ENCODE measurements at regions not wholly inside any gene's neighbourhood (a gene's known extent, or its start where the extent isn't known, plus 50 kb on each side); places are given as distances from the start of the nearest gene placed in this dataset.
"Not testable (repeated sequence)": the region's sequence is repeated elsewhere in the genome, so short reads cannot be mapped to it uniquely, and the experiment has no call there.

- not testable (repeated sequence) for DNase-seq (ENCODE audit: low read depth in 2 of 2, low spot score in 1 of 2)
These were observed 93.2 kb upstream of the RPH3AL start, which contains the start of gene RFLNB for GRCh38 chr17:445839-446238. Gene RFLNB (minus strand): TSS chr17:445939.

GRCh38 chr17:444879-445454 lies 92.4 kb upstream of the RPH3AL start:
- no peak for DNase-seq (ENCODE audit: low read depth in 2 of 2, low spot score in 1 of 2)

DNA sequence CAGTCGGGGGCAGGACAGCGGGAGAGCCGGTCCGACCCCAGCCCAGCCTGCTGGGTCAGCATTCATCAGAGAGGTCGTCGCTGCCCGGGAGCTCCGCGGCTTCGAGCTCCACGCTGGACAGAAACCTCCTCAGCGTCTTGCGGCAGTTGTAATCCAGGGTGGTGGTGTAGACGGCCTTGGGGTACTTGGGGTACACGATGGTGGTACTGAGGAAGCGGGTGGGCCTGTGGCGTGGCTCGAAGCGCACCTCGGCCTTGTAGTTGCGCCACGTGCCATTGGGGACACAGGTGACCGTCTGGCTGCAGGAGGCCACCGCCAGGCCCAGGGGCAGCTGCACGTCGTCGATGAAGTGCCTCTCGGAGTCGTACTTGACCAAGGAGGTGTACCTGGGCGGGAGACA lies 90.5 kb upstream of the RPH3AL start:
- no peak for DNase-seq (ENCODE audit: low read depth in 2 of 2, low spot score in 1 of 2)

DNA sequence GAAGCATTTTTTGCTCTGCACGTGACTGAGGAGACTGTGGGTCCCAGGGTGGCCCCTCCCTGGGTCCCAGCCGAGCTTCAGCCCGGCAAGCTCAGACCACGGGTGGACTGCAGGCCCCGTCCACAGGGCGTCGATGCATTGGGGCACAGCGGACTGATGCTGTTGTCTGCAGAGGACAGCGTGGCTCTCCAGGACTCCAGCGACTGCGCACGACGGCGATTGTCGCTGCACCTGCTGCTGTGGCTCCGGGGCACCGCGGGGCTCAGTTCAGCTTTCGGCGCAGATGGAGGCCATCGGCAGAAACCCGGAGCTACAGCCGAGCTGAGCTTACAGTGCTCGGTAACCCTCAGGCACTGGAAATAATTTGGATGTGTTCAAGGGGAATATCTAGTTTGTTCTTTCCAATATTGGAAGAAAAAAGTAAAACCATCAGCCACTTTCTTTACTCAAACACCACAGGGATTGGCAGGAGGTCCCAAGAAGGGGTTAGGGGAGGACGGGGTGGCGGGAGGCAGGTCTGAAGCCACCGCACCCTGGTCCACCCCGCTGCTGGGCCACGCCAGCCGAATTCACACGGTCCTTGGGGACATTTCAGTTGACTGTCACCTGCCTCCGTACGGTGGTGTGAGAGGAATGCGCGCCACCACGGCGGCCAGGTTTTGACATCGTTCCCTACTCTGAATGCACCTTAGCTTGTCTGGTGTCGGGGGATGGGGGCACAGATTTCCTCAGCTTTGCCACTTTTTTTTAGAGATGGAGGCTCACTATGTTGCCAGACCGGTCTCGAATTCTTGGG lies 88.7 kb upstream of the RPH3AL start:
- DNase-seq (ENCODE audit: low read depth in 2 of 2, low spot score in 1 of 2): no peak

GRCh38 chr17:438191-438590 lies 85.6 kb upstream of the RPH3AL start:
- no peak for DNase-seq (ENCODE audit: low read depth in 2 of 2, low spot score in 1 of 2)

DNA sequence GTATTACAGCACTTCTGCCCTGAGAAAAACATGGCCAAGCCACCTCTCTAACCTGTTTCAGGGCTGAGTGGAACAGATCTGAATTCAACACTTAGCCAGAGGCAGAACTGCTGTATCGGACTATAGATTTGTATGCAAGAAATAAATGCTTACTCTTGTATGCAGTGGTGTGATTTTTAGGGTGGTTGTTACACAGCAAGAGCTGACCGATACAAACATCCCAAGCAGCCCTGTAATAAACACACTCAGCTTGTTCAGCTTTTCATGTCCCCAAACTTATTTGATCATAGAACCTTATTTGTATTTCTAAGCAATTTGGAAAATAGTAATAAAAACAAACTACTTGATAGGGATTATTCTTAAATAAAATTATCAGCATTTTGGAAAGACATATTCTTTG lies 84.9 kb upstream of the RPH3AL start:
- DNase-seq (ENCODE audit: low read depth in 2 of 2, low spot score in 1 of 2): no peak

DNA sequence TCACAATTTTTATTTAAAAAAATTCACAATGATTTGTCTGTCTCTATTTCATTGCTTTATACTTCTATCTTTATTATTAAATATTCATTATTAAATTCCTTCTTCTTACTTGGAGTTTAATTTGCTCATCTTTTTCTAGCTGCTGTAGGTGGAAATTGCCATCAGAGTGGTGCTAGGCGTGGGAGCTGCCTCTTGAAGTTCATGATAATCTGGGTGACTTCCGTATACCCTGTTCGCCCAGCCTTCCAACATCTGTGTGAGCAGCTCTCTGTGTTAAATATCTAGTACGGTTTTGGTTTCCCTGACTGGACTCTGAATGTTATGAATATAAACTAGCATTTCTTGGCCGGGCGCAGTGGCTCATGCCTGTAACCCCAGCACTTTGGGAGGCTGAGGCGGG lies 84.0 kb upstream of the RPH3AL start:
- DNase-seq (ENCODE audit: low read depth in 2 of 2, low spot score in 1 of 2): no peak

DNA sequence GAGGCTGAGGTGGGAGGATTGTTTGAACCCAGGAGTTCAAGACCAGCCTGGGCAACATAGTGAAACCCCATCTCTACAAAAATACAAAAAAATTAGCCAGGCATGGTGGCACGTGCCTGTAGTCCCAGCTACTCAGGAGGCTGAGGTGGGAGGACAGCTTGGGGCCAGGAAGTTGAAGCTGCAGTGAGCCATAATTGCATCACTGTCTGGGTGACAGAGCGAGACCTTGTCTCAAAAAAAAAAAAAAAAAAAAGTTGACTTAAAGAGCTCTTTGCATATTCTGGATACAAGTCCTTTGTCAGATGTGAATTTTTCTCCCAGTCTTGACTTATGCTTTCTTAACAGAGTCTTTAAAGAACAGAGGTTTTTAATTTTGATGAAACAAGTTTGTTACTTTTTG lies 79.9 kb upstream of the RPH3AL start:
- not testable (repeated sequence) for DNase-seq (ENCODE audit: low read depth in 2 of 2, low spot score in 1 of 2)

DNA sequence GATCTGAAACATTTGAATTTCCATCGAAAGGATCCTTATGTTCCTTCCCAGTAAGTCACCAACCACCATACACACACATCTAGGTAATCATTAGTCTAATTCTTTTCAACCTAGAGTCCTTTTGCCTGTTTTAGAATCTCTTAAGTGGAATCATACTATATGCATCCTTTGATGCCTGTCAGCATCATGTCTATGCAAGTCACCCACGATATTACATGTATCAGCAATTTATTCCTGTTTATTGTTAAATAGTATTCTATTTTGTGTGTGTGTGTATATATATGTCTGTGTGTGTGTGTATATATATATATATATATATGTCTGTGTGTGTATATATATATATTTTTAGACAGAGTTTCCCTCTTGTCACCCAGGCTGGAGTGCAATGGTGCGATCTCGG lies 78.9 kb upstream of the RPH3AL start:
- no peak for DNase-seq (ENCODE audit: low read depth in 2 of 2, low spot score in 1 of 2)

DNA sequence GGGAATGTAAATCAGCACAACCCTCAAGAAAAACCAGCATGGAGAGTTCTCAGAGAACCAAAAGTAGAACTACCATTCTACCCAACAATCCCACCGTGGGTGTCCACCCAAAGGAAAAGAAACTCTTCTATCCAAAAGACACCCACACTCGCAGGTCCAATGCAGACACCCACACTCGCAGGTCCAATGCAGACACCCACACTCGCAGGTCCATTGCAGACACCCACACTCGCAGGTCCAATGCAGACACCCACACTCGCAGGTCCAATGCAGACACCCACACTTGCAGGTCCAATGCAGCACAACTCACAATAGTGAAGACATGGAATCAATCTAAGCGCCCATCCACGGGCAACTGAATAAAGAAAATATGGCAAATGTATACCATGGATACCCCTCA lies 77.0 kb upstream of the RPH3AL start:
- no peak for DNase-seq (ENCODE audit: low read depth in 2 of 2, low spot score in 1 of 2)

DNA sequence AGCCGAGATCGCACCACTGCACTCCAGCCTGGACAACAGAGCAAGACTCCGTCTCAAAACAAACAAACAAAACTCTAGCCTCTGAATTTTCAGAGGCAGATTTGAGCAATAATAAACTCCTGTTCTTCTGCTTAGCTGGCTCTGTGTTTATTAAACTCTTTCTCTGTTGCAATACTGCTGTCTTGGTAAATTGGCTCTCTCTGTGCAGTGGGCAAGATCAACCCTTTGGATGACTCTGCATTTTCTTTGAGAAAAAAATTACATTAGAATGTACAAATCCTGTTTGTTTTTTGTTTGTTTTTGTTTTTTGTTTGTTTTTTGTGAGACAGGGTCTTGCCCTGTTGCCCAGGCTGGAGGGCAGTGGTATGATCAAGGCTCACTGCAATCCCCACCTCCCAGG lies 75.8 kb upstream of the RPH3AL start:
- DNase-seq (ENCODE audit: low read depth in 2 of 2, low spot score in 1 of 2): no peak

DNA sequence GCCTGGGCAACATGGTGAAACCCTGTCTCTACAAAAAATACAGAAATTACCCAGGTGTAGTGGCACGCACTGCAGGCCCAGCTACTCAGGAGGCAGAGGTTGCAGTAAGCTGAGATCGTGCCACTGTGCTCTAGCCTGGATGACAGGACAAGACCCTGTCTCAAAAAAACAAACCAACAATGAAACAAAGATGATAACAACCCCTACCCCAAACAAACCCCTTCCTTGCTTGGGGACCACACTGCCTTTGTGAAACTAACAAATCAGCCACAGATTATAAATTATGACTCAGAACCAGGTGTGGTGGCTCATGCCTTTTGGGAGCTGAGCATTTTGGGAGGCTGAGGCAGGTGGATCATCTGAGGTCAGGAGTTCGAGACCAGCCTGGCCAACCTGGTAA lies 75.3 kb upstream of the RPH3AL start:
- DNase-seq (ENCODE audit: low read depth in 2 of 2, low spot score in 1 of 2): no peak

DNA sequence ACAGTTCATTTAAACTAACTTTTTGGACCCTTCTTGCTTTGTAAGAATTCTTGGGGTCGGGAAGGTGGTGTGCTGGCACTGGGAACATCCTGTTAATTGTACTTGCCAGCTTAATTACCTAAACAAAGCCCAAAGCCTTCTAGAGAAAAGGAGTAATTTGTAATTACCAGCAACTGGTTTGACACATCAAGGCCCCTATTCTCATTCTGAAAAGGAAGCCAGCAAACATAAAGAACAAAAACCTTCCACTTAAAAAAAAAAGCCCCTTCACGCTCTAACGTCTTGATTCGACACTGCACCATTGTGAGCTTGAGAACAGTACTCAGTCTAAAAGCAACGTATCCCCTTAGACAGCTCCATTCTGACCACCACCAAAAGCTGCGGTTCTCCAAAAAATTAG lies 74.7 kb upstream of the RPH3AL start:
- no peak for DNase-seq (ENCODE audit: low read depth in 2 of 2, low spot score in 1 of 2)

- DNase-seq (ENCODE audit: low read depth in 2 of 2, low spot score in 1 of 2): no peak
These were observed 69.8 kb upstream of the RPH3AL start for GRCh38 chr17:422196-422930.

- DNase-seq (ENCODE audit: low read depth in 2 of 2, low spot score in 1 of 2): no peak
These were observed 68.0 kb upstream of the RPH3AL start for GRCh38 chr17:420479-421175.

DNA sequence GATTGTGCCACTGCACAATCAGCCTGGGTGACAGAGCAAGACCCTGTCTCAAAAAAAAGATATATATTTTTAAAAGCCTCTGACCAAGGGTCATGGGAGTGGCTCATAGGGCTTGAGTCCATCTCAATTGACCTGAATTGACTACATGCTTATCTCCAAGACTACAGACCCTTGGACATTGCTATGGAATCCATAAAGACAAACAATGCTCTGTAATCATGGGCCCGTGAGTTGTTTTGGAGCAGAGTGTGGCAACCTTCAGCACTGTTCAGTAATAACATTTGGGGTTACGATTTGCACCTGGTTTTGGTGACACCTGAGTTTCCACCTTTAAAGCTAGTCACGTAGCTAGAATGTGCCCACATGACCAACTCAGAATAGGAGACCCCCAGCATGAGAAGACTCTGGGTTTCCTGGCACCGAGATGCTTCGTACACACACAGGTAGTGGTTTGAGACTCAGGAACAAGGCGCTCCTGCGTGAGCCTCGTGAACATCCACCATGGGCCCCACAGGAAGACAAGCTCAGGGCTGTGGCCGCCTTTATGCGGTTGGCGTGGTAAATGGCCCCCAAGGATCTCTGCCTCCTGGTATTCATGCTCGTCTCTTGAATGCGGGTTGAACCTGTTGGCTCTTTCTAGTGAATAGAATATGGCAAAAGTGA lies 66.6 kb upstream of the RPH3AL start:
- no peak for DNase-seq (ENCODE audit: low read depth in 2 of 2, low spot score in 1 of 2)

DNA sequence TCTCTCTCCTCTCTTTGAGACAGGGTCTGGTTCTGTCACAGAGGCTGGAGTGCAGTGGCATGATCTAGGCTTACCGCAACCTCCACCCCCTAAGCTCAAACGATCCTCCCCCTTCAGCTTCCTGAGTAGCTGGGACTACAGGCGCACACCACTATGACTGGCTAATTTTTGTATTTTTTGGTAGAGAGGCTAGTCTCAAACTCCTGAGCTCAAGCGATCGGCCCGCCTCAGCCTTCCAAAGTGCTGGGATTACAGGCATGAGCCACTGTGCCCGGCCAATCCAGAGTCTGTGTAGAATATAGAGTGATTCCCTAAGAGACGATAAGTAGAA lies 65.8 kb upstream of the RPH3AL start:
- DNase-seq (ENCODE audit: low read depth in 2 of 2, low spot score in 1 of 2): peak in 1 of 2 donors; percentile 20

- no peak for DNase-seq (ENCODE audit: low read depth in 2 of 2, low spot score in 1 of 2)
These were observed 65.2 kb upstream of the RPH3AL start for GRCh38 chr17:417691-418420.

DNA sequence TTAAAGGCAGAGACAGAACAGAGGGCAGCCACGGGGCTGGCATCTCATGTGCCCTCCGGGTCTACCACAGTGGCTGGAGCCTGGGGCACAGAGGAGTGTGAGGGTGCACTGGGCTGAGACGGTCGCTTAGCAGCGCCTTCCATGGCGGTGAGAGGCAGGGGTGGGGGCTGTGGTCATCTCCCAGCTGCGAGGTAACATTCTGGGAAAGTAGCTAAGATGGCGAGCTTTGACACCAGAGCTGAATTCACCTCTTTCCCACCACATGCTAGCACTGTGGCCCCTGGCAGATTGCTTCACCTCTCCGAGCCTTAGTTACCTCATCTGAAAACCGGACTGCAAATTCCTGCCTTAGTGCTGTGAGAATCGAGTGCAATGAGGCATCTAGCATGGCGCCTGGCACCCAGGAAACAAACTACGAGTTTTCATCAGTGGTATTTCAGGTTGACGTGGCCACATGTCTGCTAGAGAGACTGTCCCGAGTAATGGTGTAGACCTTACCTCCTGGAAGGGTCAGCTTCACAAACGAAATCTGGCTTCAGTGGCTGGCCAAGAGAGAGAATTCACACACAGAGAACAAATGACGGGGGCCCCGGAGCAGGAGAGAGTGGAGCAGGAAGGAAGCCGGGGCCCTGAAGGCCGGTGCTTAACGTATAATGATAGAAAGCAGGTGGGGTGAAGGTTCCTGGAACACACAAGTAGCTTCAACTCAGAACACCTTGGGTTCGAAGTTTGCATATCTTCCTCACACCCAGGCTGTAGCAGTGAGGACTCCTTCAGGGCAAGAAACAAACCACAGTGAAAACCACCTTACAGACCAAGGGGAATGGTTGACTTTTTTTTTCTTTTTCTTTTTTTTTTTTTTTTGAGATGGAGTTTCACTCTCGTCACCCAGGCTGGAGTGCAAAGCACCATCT lies 63.9 kb upstream of the RPH3AL start:
- no peak for DNase-seq (ENCODE audit: low read depth in 2 of 2, low spot score in 1 of 2)
